HG02840 (cell line): ENCODE measurements at regions not wholly inside any gene's neighbourhood (a gene's known extent, or its start where the extent isn't known, plus 50 kb on each side); places are given as distances from the start of the nearest gene placed in this dataset.
"Not testable (repeated sequence)": the region's sequence is repeated elsewhere in the genome, so short reads cannot be mapped to it uniquely, and the experiment has no call there.

Experiments used
- ATAC-seq: cut with Tn5 transposase; IDR thresholded peaks from one replicate; pipeline ENCODE4 v1.9.1; 2021; ENCODE audit warnings: mild to moderate bottlenecking, moderate library complexity, moderate number of reproducible peaks; ENCODE audit not compliant: unreplicated experiment, low FRiP score

- not testable (repeated sequence) for ATAC-seq
These were observed 222.3 kb upstream of the PLGLB2 start for GRCh38 chr2:87525497-87525991.

- ATAC-seq: not testable (repeated sequence)
These were observed 221.6 kb upstream of the PLGLB2 start for GRCh38 chr2:87526258-87526657.

GRCh38 chr2:87531968-87532715, 215.7 kb upstream of the PLGLB2 start:
- not testable (repeated sequence) for ATAC-seq

- ATAC-seq: not testable (repeated sequence)
These were observed 214.3 kb upstream of the PLGLB2 start for GRCh38 chr2:87533390-87534272.

- not testable (repeated sequence) for ATAC-seq
These were observed 213.5 kb upstream of the PLGLB2 start for GRCh38 chr2:87534273-87534889.

- not testable (repeated sequence) for ATAC-seq
These were observed 211.5 kb upstream of the PLGLB2 start for GRCh38 chr2:87536427-87536826.

GRCh38 chr2:87537251-87537671, 210.6 kb upstream of the PLGLB2 start:
- not testable (repeated sequence) for ATAC-seq

GRCh38 chr2:87538268-87538667, 209.6 kb upstream of the PLGLB2 start:
- ATAC-seq: not testable (repeated sequence)

- ATAC-seq: not testable (repeated sequence)
These were observed 208.5 kb upstream of the PLGLB2 start for GRCh38 chr2:87539151-87539943.

- not testable (repeated sequence) for ATAC-seq
These were observed 207.6 kb upstream of the PLGLB2 start for GRCh38 chr2:87540242-87540641.

GRCh38 chr2:87542599-87543174, 205.2 kb upstream of the PLGLB2 start:
- not testable (repeated sequence) for ATAC-seq

- ATAC-seq: not testable (repeated sequence)
These were observed 204.1 kb upstream of the PLGLB2 start for GRCh38 chr2:87543797-87544196.

GRCh38 chr2:87547106-87547505, 200.8 kb upstream of the PLGLB2 start:
- not testable (repeated sequence) for ATAC-seq

- not testable (repeated sequence) for ATAC-seq
These were observed 199.9 kb upstream of the PLGLB2 start for GRCh38 chr2:87547966-87548365.

GRCh38 chr2:87548681-87549536, 199.0 kb upstream of the PLGLB2 start:
- ATAC-seq: not testable (repeated sequence)

GRCh38 chr2:87549561-87550202, 198.2 kb upstream of the PLGLB2 start:
- not testable (repeated sequence) for ATAC-seq

- not testable (repeated sequence) for ATAC-seq
These were observed 193.2 kb upstream of the PLGLB2 start for GRCh38 chr2:87554678-87555077.

GRCh38 chr2:87555082-87555481, 192.8 kb upstream of the PLGLB2 start:
- ATAC-seq: not testable (repeated sequence)
